ENCODE measurements at regions not wholly inside any gene's neighbourhood (a gene's known extent, or its start where the extent isn't known, plus 50 kb on each side); places are given as distances from the start of the nearest gene placed in this dataset.

DNA sequence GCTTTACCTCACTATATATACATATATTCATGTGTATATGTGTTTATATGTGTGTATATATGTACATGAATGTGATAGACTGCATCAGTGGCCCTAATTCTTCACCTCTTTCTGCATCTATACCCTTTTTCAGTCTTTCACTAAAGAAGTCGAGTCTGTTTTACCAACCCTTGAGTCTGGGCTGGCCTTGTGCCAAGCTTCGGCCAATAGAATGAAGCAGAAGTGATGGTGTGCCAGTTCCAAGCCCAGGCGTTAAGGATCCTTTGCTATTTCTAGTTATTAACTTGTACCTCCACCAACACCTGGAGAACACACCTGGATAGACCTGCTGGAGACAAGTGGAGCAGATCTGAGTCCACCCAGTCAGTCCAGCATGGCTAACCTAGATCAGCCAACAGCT, 61.6 kb upstream of the PPM1J start:
- no peak overlapping the region for H3K27ac ChIP-seq (ENCODE audit: low read depth in 1 of 2, low read length in 2 of 2)
- no peaks in the 10 kb centered on the region for H3K27me3 ChIP-seq (ENCODE audit: control insufficient read depth in 4 of 4, insufficient read depth in 4 of 4, low read length in 3 of 4)
- no peak overlapping the region for H3K4me3 ChIP-seq (ENCODE audit: low read depth in 1 of 3, low read length in 3 of 3)
- no peak overlapping the region for H3K9ac ChIP-seq (ENCODE audit: low read depth in 1 of 2, low read length in 2 of 2)
- no peak for DNase-seq (ENCODE audit: low spot score)
- no peaks in the 10 kb centered on the region for H3K36me3 ChIP-seq (ENCODE audit: control insufficient read depth in 4 of 4, insufficient read depth in 3 of 4, low read depth in 1 of 4, low read length in 3 of 4)
- WGBS = 68% methylated on average over 3 of the region's 3 CpGs
- H3K4me1 ChIP-seq (ENCODE audit: control insufficient read depth in 4 of 4, insufficient read depth in 4 of 4, low read length in 3 of 4) = no peaks in the 10 kb centered on the region
- H3K9me3 ChIP-seq (ENCODE audit: control insufficient read depth in 4 of 4, low read length in 3 of 4) = no peaks in the 10 kb centered on the region
- TF ChIP-seq GABPA (IDR thresholded peaks at IDR 0.05 in 1 of 2, conservative IDR thresholded peaks at IDR 0.05 in 1 of 2) = no peak
- no peak for TF ChIP-seq HNF4A (conservative IDR thresholded peaks at IDR 0.05)
- TF ChIP-seq FOXA2 (IDR thresholded peaks at IDR 0.05) = no peak
- TF ChIP-seq RXRA (IDR thresholded peaks at IDR 0.05) = no peak
- no peak for TF ChIP-seq NR2F2 (IDR thresholded peaks at IDR 0.05)
- TF ChIP-seq, protein P1, sequence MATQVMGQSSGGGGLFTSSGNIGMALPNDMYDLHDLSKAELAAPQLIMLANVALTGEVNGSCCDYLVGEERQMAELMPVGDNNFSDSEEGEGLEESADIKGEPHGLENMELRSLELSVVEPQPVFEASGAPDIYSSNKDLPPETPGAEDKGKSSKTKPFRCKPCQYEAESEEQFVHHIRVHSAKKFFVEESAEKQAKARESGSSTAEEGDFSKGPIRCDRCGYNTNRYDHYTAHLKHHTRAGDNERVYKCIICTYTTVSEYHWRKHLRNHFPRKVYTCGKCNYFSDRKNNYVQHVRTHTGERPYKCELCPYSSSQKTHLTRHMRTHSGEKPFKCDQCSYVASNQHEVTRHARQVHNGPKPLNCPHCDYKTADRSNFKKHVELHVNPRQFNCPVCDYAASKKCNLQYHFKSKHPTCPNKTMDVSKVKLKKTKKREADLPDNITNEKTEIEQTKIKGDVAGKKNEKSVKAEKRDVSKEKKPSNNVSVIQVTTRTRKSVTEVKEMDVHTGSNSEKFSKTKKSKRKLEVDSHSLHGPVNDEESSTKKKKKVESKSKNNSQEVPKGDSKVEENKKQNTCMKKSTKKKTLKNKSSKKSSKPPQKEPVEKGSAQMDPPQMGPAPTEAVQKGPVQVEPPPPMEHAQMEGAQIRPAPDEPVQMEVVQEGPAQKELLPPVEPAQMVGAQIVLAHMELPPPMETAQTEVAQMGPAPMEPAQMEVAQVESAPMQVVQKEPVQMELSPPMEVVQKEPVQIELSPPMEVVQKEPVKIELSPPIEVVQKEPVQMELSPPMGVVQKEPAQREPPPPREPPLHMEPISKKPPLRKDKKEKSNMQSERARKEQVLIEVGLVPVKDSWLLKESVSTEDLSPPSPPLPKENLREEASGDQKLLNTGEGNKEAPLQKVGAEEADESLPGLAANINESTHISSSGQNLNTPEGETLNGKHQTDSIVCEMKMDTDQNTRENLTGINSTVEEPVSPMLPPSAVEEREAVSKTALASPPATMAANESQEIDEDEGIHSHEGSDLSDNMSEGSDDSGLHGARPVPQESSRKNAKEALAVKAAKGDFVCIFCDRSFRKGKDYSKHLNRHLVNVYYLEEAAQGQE (IDR thresholded peaks at IDR 0.05) = no peak
- TF ChIP-seq, protein P2, sequence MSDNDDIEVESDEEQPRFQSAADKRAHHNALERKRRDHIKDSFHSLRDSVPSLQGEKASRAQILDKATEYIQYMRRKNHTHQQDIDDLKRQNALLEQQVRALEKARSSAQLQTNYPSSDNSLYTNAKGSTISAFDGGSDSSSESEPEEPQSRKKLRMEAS (IDR thresholded peaks at IDR 0.05) = no peak
- TF ChIP-seq HNF4G (IDR thresholded peaks at IDR 0.05) = no peak
- no peak for TF ChIP-seq FOXA1 (IDR thresholded peaks at IDR 0.05)
- no peak for TF ChIP-seq EGR1 (IDR thresholded peaks at IDR 0.05; ENCODE audit: low read depth in 2 of 2)
- TF ChIP-seq, protein P3, sequence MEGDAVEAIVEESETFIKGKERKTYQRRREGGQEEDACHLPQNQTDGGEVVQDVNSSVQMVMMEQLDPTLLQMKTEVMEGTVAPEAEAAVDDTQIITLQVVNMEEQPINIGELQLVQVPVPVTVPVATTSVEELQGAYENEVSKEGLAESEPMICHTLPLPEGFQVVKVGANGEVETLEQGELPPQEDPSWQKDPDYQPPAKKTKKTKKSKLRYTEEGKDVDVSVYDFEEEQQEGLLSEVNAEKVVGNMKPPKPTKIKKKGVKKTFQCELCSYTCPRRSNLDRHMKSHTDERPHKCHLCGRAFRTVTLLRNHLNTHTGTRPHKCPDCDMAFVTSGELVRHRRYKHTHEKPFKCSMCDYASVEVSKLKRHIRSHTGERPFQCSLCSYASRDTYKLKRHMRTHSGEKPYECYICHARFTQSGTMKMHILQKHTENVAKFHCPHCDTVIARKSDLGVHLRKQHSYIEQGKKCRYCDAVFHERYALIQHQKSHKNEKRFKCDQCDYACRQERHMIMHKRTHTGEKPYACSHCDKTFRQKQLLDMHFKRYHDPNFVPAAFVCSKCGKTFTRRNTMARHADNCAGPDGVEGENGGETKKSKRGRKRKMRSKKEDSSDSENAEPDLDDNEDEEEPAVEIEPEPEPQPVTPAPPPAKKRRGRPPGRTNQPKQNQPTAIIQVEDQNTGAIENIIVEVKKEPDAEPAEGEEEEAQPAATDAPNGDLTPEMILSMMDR (IDR thresholded peaks at IDR 0.05; ENCODE audit: low read depth, low read length, missing input control) = no peak
- TF ChIP-seq, protein P4, sequence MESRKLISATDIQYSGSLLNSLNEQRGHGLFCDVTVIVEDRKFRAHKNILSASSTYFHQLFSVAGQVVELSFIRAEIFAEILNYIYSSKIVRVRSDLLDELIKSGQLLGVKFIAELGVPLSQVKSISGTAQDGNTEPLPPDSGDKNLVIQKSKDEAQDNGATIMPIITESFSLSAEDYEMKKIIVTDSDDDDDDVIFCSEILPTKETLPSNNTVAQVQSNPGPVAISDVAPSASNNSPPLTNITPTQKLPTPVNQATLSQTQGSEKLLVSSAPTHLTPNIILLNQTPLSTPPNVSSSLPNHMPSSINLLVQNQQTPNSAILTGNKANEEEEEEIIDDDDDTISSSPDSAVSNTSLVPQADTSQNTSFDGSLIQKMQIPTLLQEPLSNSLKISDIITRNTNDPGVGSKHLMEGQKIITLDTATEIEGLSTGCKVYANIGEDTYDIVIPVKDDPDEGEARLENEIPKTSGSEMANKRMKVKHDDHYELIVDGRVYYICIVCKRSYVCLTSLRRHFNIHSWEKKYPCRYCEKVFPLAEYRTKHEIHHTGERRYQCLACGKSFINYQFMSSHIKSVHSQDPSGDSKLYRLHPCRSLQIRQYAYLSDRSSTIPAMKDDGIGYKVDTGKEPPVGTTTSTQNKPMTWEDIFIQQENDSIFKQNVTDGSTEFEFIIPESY (IDR thresholded peaks at IDR 0.05) = no peak
- TF ChIP-seq JUND (IDR thresholded peaks at IDR 0.05) = no peak
- no peak for TF ChIP-seq SP1 (IDR thresholded peaks at IDR 0.05)
- TF ChIP-seq RAD21 (IDR thresholded peaks at IDR 0.05) = no peak
- TF ChIP-seq, protein P5, sequence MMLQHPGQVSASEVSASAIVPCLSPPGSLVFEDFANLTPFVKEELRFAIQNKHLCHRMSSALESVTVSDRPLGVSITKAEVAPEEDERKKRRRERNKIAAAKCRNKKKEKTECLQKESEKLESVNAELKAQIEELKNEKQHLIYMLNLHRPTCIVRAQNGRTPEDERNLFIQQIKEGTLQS (IDR thresholded peaks at IDR 0.05) = no peak

DNA sequence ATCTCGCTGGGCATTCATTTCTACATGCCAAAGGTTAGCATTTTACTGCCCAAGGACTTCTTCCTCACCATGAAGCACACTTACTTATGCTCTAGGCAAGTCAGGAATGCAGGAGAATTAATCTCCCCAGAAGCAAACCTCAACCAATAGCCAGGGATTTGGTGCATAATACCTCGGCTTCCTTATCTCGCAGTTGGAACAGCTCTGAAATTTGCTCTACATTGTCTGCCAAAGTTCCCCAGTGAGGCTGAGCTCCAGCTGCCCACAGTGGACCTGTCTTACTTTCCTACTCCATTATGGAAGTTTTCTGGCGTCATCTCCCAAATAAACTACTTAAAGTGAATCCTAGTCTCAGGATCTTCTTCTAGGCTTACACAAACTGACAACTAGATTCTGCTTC, 57.6 kb upstream of the PPM1J start:
- Histone ChIP-seq H3K36me3 (ENCODE audit: control insufficient read depth in 4 of 4, insufficient read depth in 3 of 4, low read depth in 1 of 4, low read length in 3 of 4) (no peaks in the 10 kb centered on the region), H3K4me3 (ENCODE audit: low read depth in 1 of 3, low read length in 3 of 3) (no peak overlapping the region), H3K27me3 (ENCODE audit: control insufficient read depth in 4 of 4, insufficient read depth in 4 of 4, low read length in 3 of 4) (peaks cover 0 to 2% (median 1%) of the 10 kb centered on the region in 4 donors), H3K27ac (ENCODE audit: low read depth in 1 of 2, low read length in 2 of 2) (no peak overlapping the region), H3K4me1 (ENCODE audit: control insufficient read depth in 4 of 4, insufficient read depth in 4 of 4, low read length in 3 of 4) (no peaks in the 10 kb centered on the region), H3K9ac (ENCODE audit: low read depth in 1 of 2, low read length in 2 of 2) (no peak overlapping the region), H3K9me3 (ENCODE audit: control insufficient read depth in 4 of 4, low read length in 3 of 4) (no peaks in the 10 kb centered on the region)
- no peak for DNase-seq (ENCODE audit: low spot score)
- TF ChIP-seq RXRA (IDR thresholded peaks at IDR 0.05) (no peak), RAD21 (IDR thresholded peaks at IDR 0.05) (no peak), NR2F2 (IDR thresholded peaks at IDR 0.05) (no peak), HNF4G (IDR thresholded peaks at IDR 0.05) (no peak), YY1 (IDR thresholded peaks at IDR 0.05) (no peak)
- TF ChIP-seq, protein P3 (IDR thresholded peaks at IDR 0.05; ENCODE audit: low read depth, low read length, missing input control) = no peak
- TF ChIP-seq, protein P5 (IDR thresholded peaks at IDR 0.05) = no peak
- WGBS = 83% methylated on average over 4 of the region's 4 CpGs
